ENCODE measurements at regions not wholly inside any gene's neighbourhood (a gene's known extent, or its start where the extent isn't known, plus 50 kb on each side); places are given as distances from the start of the nearest gene placed in this dataset.

DNA sequence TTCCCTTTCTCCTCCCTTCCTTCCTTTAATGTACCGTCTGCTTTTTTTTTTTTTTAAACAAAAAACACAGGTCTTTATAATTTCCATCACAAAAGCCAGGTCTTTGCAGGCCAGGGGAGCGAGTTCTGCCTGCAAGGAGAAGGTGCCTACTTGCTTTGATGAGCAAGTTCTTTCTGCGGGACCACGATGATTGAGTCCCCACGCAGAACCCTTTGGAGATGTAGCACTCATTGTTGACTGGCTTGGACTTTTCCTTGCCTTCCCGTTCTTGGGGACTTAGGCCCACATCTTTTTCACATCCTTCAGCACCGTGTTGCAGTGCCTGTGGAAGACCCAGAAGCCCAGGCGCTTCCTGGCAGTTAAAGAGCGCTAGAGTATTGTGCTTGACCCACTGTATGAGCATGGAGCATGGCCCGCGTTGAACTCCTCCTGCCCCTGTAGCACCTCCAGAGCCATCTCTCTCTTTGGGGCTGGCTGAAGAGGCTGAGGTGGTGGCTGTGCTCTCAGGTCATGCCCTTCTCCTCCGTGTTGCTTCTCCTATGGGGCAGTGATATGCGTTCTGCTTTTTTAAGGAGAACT, 177.6 kb downstream of the EXOC5 start:
- H3K9me3 ChIP-seq, result peaks cover 0 to 9% (median 4%) of the 10 kb centered on the region in 4 donors
- TF ChIP-seq POLR2A (IDR thresholded peaks at IDR 0.05; ENCODE audit: low read depth) (no peak), POLR2AphosphoS5 (IDR thresholded peaks at IDR 0.05) (no peak), EP300 (IDR thresholded peaks at IDR 0.05) (no peak)
- TF ChIP-seq, protein P1, sequence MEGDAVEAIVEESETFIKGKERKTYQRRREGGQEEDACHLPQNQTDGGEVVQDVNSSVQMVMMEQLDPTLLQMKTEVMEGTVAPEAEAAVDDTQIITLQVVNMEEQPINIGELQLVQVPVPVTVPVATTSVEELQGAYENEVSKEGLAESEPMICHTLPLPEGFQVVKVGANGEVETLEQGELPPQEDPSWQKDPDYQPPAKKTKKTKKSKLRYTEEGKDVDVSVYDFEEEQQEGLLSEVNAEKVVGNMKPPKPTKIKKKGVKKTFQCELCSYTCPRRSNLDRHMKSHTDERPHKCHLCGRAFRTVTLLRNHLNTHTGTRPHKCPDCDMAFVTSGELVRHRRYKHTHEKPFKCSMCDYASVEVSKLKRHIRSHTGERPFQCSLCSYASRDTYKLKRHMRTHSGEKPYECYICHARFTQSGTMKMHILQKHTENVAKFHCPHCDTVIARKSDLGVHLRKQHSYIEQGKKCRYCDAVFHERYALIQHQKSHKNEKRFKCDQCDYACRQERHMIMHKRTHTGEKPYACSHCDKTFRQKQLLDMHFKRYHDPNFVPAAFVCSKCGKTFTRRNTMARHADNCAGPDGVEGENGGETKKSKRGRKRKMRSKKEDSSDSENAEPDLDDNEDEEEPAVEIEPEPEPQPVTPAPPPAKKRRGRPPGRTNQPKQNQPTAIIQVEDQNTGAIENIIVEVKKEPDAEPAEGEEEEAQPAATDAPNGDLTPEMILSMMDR (IDR thresholded peaks at IDR 0.05), result no peak
- no peaks in the 10 kb centered on the region for H3K36me3 ChIP-seq
- intact Hi-C loops (cut with DNase I), result no loop called here
- no peak for DNase-seq (ENCODE audit: extremely low spot score)
- H3K27ac ChIP-seq (replicated peaks in 1 of 4), result no peak overlapping the region
- no peaks in the 10 kb centered on the region for H3K4me1 ChIP-seq
- WGBS, result 75% methylated on average over 13 of the region's 13 CpGs
- H3K27me3 ChIP-seq, result peaks cover 0 to 6% (median 0%) of the 10 kb centered on the region in 4 donors
- no peak overlapping the region for H3K4me3 ChIP-seq

DNA sequence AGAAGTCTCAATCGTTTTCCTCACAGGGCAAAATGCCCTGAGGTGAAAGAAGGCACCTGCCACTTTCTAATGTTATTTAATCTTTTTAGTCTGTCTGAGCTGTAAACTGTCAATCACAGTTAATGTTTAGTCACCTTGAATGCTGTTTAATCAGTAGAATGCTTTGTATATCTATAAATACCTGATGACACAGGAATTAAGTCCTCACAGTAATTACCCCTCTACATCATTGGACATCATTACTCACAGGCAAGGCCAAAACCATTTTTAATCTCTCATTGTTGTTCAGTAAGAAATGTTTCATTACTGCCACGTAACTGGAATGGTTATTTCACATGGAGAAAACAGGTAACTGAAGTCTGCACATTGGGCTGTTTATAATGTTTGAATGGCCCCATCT, 178.8 kb downstream of the EXOC5 start:
- 26% methylated on average over 2 of the region's 2 CpGs for WGBS
- Histone ChIP-seq H3K27me3 (peaks cover 0 to 6% (median 0%) of the 10 kb centered on the region in 4 donors), H3K4me3 (no peak overlapping the region), H3K36me3 (no peaks in the 10 kb centered on the region), H3K27ac (replicated peaks in 1 of 4) (no peak overlapping the region), H3K4me1 (no peaks in the 10 kb centered on the region), H3K9me3 (peaks cover 0 to 7% (median 3%) of the 10 kb centered on the region in 4 donors)
- DNase-seq (ENCODE audit: extremely low spot score), result no peak
- intact Hi-C loops (cut with DNase I), result no loop called here
- TF ChIP-seq POLR2AphosphoS5 (IDR thresholded peaks at IDR 0.05), result no peak
- no peak for TF ChIP-seq EP300 (IDR thresholded peaks at IDR 0.05)
- TF ChIP-seq POLR2A (IDR thresholded peaks at IDR 0.05; ENCODE audit: low read depth), result no peak
- TF ChIP-seq, protein P1 (IDR thresholded peaks at IDR 0.05), result no peak

DNA sequence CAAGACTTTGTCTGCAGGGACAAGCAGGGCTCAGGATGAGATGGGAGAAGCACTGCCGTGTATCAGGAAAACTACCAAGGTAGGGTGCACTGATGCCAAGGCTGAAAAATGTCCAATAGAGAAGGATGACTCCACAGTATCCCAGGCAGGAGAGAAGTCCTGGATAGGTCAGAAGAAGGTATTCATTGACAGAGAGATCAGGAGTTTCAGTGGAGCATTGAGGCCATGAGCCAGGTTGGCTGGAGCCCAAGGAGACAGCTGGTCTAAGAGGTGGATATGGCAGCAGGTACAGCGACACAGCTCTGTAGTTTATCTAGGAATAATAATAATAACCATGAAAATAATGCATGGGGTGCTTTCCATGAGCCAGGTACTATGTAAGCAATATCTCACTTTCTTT, 180.9 kb downstream of the EXOC5 start:
- intact Hi-C loops (cut with DNase I), result no loop called here
- no peak for DNase-seq (ENCODE audit: extremely low spot score)
- WGBS, result 85% methylated on average over 2 of the region's 2 CpGs
- no peaks in the 10 kb centered on the region for H3K9me3 ChIP-seq
- H3K27me3 ChIP-seq, result peaks cover 0 to 10% (median 0%) of the 10 kb centered on the region in 4 donors
- no peak overlapping the region for H3K27ac ChIP-seq (replicated peaks in 1 of 4)
- no peaks in the 10 kb centered on the region for H3K4me1 ChIP-seq
- H3K4me3 ChIP-seq, result no peak overlapping the region
- TF ChIP-seq, protein P1 (IDR thresholded peaks at IDR 0.05), result no peak
- TF ChIP-seq EP300 (IDR thresholded peaks at IDR 0.05) (no peak), POLR2A (IDR thresholded peaks at IDR 0.05; ENCODE audit: low read depth) (no peak), POLR2AphosphoS5 (IDR thresholded peaks at IDR 0.05) (no peak)
- no peaks in the 10 kb centered on the region for H3K36me3 ChIP-seq

DNA sequence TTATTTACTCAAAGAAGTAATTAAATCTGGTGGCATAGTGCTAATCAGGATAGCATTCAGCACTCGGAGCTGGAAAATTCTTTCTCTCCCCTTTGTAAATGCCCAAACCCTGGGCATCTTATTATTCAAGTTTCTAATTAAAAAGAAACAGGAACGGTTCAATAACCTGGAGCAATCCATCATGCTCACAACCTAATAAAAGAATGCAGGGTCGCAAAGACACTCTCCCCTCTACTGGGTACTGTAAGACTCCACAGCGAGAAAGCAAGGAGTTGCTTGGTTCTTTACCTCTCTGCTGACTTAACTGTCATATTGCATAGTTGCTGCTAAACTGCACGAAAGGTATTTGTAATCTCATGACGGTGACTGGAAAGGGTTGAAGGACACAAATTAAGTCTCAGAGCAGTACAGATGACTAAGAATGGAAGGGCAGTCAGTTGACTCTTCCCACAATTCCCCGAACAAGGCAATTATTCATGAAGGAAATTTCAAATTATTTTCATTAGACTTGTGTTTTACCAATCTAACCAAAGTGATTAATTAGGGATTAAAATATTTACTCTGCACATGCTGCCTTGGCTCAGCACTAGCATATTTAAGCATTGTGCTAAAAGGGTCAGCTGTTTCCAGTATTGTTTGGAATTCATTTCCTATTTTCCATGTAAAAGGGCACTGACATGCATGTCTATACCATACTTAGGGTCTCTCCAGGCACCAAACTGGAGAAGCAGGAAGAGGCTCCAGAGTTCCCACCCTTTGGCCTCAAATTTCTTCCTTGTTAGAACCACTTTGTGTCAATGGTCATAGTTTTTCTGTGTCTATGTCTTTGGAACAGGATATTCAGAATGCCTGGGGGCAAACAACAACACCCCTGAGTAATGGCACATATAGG, 182.2 kb downstream of the EXOC5 start:
- no peaks in the 10 kb centered on the region for H3K36me3 ChIP-seq
- DNase-seq (ENCODE audit: extremely low spot score), result no peak
- H3K27me3 ChIP-seq, result peaks cover 0 to 8% (median 0%) of the 10 kb centered on the region in 4 donors
- TF ChIP-seq POLR2AphosphoS5 (IDR thresholded peaks at IDR 0.05), result no peak
- no peak for TF ChIP-seq POLR2A (IDR thresholded peaks at IDR 0.05; ENCODE audit: low read depth)
- TF ChIP-seq, protein P1 (IDR thresholded peaks at IDR 0.05), result no peak
- TF ChIP-seq EP300 (IDR thresholded peaks at IDR 0.05), result no peak
- H3K4me1 ChIP-seq, result no peaks in the 10 kb centered on the region
- no peak overlapping the region for H3K4me3 ChIP-seq
- 75% methylated on average over 7 of the region's 7 CpGs for WGBS
- H3K9me3 ChIP-seq, result no peaks in the 10 kb centered on the region
- H3K27ac ChIP-seq (replicated peaks in 1 of 4), result no peak overlapping the region
- intact Hi-C loops (cut with DNase I), result no loop called here
